Right forelimb (tissue), 1 donor: ENCODE measurements at regions not wholly inside any gene's neighbourhood (a gene's known extent, or its start where the extent isn't known, plus 50 kb on each side); places are given as distances from the start of the nearest gene placed in this dataset.

Experiments used
- DNase-seq: peaks from one replicate; pipeline ENCODE4 v3.0.0-alpha.2; 2018

DNA sequence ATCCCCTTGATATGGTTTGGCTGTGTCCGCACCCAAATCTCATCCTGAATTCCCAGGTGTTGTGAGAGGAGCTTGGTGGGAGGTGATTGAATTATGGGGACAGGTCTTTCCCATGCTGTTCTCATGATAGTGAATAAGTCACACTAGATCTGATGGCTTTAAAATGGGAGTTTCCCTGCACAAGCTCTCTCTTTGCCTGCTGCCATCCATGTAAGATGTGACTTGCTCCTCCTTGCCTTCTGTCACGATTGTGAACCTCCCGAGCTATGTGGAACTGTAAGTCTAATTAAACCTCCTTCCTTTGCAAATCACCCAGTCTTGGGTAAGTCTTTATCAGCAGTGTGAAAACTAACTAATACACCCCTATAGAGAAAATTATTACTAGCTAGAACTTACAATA, 959.5 kb upstream of the ADGRL2 start:
- no peak for DNase-seq

DNA sequence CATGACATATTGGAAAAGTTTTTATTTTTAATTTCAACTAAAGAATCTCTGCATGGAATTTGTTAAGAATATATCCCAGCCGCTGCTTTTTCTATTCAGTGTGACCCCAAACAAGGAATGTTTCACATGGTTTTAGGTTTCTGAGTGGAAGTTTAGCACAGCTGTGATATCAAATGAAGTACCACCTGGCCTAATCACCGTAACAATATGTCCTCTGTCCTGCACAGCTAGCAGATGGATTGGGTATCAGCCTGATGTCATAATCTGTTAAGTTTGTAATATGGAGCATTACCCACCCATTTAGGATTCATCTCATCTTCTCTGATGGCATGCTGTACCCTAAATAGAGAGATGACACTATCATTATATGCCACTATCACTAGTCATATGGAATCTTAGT, 963.7 kb upstream of the ADGRL2 start:
- no peak for DNase-seq

DNA sequence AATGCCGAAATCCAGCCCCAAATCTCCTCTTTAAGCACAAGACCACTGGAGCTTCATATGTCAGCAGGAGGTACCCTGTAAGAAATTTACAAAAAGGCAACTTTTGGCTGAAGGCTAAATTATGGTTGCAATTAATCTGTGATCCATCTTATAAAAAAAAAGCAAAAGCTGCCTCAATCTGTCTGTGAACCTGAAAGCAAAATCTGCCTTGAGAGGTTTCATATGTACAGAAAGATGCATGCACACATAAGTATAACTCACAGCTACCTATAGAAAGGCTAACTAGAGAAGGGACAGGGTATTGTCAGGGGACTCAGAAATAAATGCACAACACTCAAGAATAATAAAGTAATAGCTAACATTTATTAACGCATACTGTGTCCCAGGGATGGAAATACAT, 964.2 kb upstream of the ADGRL2 start:
- no peak for DNase-seq

DNA sequence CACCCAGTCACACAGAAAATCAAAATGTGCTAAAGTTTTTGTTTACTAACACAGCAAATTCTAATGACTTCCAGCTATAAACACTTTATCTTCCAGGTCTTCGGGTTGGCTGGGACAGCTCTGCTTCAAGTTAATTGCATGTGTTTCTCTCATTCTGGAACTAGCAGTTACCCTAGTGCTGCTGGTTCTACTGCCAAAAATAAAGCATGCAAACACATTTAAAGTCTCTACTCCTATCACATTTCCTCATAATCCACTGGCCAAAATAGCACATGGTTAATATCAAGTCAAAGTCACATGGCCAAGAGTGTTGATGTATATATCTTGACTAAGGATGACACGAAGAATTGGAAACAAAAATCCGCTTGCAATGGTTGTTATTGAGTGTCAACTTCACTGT, 973.1 kb upstream of the ADGRL2 start:
- no peak for DNase-seq

DNA sequence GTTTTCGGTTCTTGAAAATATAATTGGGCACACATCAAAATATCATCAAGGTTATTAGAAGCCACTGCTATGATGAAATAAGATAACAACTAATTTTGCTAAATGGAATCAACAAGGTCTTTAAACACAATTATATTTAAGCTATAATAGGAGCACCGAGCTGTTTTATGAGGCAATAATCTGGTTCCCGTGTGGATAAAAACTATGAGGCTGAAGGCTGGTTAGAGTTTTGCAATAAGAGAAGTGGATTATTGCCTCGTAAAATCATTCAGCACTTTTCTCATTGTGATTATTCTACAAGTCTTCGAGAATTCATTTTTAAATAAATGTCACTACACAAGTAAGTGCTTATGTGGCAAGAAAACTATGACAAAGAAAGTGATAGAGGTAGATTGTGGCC, 975.7 kb upstream of the ADGRL2 start:
- DNase-seq: no peak

DNA sequence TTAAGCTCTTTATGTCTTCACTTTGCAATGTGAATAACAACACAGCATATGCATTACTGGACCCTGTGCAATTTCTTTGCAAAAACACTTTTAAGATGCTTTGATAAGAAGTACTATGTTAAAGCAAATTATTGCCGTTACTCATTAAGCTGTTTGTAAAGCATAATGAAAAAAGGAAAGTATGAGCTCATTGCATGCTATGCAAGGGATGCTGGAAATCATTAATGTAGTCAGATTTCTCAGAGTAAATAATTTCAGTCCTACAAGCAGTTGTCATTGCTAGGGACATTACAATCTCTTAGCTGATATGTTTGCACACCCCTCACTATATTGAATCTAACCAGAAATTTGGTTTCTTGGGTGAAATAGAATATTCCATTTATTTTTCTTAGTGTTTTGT, 982.5 kb upstream of the ADGRL2 start:
- no peak for DNase-seq

DNA sequence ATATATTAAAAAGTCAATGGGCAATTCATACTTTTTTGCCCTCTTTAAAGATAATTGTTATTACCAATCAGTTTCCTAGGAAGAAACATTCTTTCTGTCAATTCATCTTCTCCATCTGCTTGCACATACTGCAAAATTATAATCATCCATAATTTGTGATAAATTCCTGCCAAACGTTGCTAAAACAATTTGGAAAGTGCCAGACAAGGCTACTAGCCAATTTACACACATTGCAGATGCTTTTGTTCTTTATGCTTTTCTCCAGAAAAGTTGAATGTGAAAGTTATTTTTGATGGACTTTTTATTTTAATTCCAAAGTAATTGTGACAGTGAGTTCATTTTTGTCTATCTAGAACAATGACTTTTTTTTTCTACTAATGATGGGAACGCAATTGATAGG, 992.8 kb upstream of the ADGRL2 start:
- no peak for DNase-seq

DNA sequence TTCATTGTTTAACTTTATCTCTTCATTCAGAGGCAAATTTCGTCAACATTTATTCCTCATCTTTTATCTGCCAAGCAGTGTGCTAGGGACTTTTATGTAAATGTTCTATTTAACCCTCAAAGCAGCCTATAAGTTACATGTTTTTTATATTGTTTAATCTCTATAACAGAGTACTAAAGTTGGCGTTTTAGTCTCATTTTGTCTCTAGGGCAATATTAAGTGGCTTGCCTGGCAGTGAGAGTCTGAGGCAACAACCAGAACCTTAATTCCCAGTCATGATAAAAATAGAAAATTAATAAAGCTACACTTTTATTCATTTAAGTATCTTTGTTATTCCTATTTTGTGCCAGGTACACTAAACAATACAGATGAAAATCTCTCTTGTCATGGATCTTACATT, 994.3 kb upstream of the ADGRL2 start:
- DNase-seq: no peak

DNA sequence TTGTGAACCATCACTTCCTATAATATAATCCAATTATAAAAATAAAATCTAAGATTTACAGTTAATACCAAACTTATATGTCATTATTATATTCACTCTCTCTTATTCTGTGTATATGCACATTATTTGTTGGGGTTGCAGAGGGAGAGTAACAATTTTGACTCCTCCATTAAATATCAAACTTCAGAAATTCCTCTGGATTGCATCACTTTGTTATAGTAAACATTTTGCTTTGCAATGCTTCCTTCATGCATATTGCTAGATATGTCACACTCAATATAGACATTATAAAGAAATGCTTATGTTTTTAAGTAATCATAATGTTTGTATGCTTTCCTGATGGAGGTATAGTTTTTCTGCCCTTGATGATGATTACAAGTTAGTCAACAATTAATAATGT, 999.0 kb upstream of the ADGRL2 start:
- DNase-seq: no peak

DNA sequence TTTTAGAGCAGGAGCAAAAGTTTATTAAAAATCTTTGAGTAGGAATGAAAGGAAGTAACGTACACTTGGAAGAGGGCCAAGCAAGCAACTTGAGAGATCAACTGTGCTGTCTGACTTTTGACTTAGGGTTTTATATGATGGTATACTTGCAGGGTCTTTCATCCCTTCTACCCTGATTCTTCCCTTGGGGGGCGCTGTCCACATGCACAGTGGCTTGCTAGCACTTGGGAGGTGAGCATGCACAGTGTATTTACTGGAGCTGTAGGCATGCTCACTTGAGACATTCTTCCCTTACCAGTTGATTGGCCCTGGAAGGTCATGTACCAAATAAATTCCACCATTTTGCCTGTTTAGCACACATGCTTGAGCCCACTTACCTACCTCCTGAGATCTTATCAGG, 1001.3 kb upstream of the ADGRL2 start:
- no peak for DNase-seq

DNA sequence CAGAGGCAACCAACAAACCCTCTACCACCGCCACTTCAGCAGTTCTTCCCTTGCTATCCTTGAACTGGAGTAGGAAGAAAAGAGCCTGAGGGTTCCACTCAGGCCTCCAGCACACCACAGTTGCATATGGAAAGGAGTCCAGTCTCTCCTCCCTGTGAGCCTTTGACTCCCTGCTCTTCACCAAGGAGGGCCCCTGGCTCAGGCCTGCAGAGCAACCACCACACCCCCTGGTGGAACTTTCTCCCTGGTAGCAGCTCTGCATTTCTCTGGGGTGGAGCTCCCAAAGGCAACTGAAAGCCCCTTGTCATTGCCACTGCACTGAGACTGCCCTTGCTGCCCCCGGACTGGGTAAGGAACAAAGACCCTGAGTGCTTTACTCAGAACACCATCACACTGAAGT, 1021.5 kb upstream of the ADGRL2 start:
- DNase-seq: no peak

DNA sequence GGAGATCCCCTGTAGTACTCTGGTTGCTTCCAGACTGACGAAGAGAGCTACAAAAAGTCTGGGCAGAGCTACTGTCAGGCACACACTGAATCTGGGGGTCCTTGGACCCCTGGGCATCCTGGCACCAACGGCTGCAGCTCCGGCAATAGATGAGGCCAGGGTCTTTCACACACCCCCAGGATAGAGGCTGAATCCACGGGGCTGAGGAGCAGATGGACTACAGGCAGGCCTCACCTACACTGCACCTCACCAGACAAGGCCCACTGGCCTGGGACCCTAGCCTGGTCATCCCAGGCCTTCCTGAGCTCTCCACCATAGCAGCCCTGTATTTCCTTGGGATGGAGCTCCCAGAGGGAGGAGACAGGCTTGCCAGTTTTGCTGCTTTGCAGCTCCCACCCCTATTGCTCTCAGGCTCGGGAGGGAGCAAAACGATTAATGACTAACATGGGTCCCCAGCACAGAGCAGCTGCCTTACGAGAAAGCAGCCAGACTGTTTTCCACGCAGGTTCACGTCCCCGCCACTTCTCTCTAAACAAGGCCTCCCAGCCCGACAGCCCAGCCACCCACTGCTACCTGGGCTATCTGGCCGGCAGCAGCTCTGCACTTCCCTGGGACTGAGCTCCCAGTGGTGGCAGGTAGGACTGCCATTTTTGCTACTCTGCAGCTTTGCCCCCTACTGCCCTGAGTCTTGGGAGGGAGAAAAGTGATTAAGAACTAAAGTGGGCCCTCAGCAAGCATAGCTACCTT, 1022.5 kb upstream of the ADGRL2 start:
- DNase-seq: no peak

DNA sequence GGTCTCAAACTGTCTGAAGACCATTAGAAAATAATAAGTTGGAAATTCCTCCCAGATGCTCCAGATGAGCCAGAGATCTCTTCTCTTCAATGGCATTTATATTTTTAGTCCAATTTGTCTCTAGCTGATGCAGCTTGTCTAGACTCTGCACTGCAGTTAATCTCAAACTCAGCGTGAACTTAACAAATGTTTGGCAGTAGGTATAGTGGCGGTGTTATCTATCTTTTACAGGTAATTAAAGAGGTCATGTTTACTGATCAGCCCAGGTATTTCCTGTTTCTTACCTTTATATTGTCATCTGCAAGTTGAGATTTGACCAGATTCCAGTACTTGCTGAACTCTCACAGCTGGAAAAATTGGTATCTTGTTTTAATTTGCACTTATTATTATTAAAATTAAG, 1024.5 kb upstream of the ADGRL2 start:
- DNase-seq: no peak

DNA sequence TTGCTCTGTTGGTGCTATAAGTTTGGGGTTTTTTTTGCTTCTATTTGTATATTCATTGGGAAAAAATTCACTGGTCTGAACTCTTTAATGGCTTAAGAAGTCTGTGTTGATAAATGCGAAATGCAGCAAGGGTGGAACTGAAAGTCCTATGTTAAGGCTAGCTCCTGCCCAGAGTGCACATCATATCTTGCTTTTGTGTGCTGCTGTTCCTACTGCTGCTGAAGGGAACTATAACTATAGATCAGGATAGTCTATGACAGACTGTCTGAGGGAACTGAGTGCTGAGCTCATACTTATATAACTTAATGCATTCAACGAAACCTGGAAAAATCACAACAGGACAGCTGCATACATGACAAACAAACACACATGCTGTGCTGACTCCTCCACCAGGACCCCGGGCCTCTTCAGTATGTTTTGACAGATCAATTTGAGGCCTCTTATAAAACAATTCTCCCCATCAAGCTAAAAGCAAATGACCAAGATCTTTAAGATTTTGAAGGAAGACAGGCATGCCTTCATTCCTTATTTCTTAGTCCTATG, 1031.5 kb upstream of the ADGRL2 start:
- DNase-seq: no peak

DNA sequence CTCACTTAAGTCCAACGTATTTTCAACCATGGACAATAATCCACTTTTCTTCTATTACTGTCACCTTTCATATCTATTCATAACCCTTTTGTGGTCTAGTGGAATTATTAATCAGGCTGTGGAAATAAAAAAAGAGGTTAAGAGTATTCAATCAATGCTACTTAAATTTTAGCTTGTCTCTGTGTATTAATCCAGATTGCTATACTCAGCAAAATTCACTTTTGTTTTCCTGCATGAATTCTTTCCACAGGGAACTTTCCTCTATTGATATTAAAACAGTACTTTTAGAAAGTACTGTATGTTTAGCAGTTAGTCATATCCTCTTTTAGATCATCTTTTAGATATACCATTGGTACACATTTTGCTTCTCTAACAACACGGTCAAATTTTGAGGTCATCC, 1033.0 kb upstream of the ADGRL2 start:
- no peak for DNase-seq

DNA sequence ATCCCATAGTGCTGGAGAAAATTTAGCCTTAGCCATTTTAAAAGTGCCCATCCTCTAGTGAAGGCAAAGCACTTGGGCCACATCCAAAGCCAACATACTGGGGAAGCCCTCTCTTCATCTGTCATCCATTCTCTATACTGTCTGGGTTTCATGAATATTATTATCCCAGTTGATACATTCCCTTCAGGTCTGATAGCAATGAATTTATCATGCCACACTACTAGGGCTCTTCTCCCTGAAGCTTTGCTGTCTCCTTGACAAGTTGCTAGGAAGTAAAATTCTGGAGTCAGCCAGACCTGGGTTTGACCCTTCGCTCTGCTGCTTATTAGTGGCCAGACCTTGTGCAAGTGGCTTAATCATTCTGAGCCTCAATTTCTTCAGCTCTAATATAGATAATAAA, 1041.4 kb upstream of the ADGRL2 start:
- DNase-seq: no peak

DNA sequence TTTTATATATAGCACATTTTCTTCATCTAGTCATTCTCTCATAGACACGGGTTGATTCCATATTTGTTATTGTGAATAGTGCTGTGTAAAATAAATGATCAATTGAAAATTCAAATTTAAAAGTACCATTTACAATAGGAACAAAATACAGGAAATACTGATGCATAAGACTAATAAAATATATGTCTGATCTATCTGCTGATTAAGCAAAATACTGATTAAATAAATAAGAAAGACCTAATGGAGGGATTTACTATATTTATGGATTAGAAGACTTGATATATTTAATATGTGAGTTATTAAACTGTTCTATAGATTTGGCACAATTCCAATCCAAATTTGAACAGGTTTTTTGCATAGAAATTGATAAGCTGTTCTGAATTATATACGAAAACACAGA, 1044.8 kb upstream of the ADGRL2 start:
- no peak for DNase-seq

DNA sequence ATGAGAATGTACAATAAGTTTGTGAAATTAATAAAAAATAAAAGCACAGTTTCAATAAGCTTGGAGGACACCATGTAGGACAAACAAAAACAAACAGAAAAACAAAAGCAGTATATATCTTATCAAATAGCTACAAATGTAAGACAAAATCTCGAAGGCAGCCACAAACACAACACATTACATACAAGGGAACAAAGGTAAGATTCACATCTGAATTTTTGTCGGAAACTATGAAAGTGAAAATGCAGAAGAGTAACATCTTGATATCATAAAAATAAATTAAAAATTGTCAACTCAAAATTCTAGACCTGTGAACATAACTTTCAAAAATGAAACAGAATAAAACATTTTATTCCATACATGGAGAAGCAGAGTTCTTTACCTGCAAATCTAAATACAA, 1049.5 kb upstream of the ADGRL2 start:
- no peak for DNase-seq

DNA sequence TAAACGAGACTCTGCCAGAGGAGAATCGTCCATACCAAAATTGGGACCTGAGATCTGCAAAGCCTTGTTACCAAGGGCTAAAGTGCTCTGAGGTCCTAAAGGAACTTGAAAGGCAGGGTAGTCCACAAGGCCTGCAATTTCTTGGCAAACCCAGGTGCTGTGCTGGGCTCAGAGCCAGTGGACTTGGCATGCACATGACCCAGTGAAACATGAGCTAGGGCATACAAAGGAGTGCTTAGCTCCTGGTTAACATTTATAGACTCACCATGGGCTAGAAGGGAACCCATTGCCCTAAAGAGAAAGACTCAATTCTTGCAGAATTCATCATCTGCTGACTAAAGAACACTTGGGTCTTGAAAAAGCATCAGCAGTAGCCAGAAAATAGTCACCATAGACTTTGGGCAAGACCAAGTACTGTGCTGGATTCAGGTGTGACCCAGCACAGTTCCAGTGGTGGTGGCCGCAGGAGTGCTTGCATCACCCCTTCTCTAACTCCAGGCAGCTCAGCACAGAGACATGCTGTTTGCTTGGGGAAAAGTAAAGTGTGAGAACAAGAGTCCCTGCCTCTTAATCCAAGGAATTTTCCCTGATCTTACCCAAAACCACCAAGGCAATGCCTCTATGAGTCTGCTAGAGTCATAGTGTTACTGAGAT, 1069.4 kb upstream of the ADGRL2 start:
- DNase-seq: no peak

DNA sequence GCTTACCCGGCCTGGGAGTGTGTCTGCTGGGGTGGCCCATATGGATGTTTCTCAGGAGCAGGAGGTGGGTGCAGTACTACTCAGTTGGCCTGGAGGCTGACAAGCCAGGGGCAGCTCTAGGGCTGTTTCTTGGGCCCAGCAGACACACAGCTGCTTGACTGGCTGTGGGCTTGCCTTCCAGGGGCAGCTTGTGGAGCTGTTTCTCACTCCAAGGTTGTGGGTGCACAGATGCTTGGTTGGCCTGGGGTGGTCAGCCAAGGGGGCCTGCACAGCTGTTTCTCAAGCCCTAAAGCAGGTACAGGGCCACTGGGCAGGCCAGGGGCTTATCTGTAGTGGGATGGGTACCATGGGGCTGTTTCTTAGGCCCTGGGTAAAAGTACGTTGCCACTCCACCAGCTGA, 1078.1 kb upstream of the ADGRL2 start:
- DNase-seq: no peak

DNA sequence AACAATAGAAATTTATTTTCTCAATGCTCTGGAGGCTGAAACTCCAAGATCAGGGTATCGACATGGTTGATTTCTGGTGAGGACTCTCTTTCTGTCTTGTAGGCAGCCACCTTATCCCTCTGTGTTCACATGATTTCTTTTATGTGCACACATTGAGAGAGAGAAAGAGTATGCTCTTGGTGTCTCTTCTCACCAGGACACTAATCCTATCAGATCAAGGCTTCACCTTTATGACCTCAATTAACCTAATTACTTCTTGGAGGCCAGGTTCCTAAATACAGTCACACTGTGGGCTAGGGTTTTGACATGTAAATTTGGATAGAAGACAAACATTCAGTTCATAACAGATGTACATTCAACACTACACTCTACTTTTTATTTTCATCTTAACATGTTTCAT, 1094.2 kb upstream of the ADGRL2 start:
- DNase-seq: no peak

DNA sequence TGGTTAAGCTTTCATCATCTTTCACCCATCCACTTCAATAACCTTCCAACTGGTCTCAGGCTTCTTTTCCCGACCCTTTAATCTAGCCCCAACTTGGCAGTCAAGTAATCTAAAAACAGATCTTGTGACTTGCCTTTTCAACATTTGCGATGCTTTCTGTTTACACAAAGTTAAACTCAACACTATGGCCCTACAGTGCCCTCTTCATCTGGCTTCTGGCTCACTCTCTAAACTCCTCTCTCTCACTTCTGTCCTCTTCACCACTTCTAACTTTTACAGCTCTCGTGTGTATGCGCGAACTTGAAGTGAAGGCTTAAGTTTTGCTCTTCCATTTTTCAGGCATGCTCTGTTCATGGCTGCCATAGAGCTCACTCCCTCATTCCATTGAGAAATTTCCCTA, 1122.3 kb upstream of the ADGRL2 start:
- no peak for DNase-seq

DNA sequence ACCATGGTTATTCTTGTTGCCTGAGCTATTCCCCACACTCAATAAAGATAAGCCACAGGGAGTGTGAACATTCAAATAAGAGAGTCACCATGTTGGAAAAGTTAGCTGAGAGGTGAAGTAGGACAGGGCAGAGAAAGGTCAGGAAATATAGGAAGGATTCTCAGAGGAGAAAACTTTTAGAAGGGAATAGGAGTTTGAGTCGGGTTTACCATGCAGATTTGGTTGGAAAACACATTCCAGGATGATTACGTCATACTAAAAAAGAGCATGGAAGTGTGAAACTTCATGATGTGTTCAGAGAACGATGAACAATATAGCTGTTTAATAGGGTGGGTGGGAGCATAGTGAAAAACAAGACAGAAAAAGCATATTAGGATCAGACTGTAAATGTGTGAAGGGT, 1125.3 kb upstream of the ADGRL2 start:
- DNase-seq: no peak

DNA sequence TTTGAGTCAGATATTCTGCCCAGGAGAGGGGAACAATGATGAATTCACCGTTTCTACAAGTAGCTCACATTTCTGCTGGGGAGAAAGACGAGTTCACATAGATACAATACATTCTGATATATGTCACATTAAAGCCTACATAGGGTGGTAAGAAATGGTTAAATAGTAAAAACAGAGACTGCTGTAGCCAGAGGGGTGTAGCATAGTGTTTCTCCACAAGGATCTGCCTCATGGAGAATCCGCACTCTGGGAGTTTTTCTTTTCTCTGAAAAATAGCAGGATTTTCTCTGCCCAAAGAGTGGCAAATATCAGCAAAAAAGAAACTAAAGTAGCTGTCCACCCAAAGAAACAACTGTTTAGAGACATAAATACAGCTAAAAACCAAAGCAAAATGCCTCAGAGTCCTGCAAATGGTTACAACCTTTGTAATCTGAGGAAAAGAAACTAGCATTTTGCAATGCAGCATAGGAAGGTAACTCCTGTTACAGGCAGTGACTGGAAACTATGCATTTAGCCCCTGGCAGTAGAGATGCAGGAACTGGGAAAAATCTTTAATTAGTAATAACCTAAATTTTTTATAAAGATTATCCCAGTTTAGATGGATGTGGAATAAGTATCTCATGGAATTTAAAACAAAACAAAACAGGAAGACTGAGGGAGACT, 1126.7 kb upstream of the ADGRL2 start:
- DNase-seq: no peak
